Astrocyte (in vitro differentiated cells and primary cell): ENCODE measurements at regions not wholly inside any gene's neighbourhood (a gene's known extent, or its start where the extent isn't known, plus 50 kb on each side); places are given as distances from the start of the nearest gene placed in this dataset.

Experiments
- CTCF ChIP-seq: IDR thresholded peaks from 2 replicates; pipeline ENCODE4 v1.5.1; 2011; ENCODE audit warnings: low read depth, mild to moderate bottlenecking, inconsistent platforms, low read length, moderate library complexity; ENCODE audit not compliant: insufficient read depth
- EZH2 ChIP-seq: IDR thresholded peaks from 2 replicates; pipeline ENCODE4 v1.6.1; 2012; ENCODE audit warnings: mild to moderate bottlenecking, low read length, inconsistent platforms; ENCODE audit not compliant: insufficient read depth

DNA sequence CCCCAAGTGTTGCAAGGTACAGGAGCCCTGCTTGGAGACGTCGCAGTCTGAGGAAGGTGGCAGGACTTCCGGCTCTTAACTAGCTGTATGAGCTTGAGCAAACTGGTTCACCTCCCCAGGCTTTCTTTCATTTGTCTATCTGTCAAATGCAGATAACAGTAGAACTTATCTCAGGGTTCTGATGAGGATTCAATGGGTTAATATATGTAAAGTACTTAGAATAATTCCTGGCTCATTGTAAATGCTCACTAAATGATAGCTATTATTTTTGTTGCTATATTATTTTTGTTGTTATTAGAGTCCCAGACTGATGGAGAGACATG is 108.5 kb upstream of the IPO9 start:
- TF ChIP-seq EZH2 (no peak), CTCF (no peak)
